GM12878 (cell line): ENCODE measurements at regions not wholly inside any gene's neighbourhood (a gene's known extent, or its start where the extent isn't known, plus 50 kb on each side); places are given as distances from the start of the nearest gene placed in this dataset.

Experiments used
- CTCF ChIP-seq, 3 experiments: IDR thresholded peaks in 2 of 3; conservative IDR thresholded peaks in 1 of 3; 2 replicates each; pipeline ENCODE4 v1.5.1; 2011; ENCODE audit warnings: low read depth in 3 of 3, low read length in 3 of 3, mild to moderate bottlenecking in 3 of 3, control low read depth in 2 of 3, moderate library complexity in 2 of 3, inconsistent platforms in 1 of 3, mixed read lengths in 1 of 3; ENCODE audit not compliant: control insufficient read depth in 2 of 3, insufficient read depth in 1 of 3; ENCODE audit errors: extremely low read depth in 1 of 3
- MLLT1 ChIP-seq: fragments of 450-650 bp; IDR thresholded peaks from 2 replicates; pipeline ENCODE4 v1.6.1; 2016; ENCODE audit warnings: mild to moderate bottlenecking
- PKNOX1 ChIP-seq: fragments of 450-650 bp; IDR thresholded peaks from 2 replicates; pipeline ENCODE4 v1.6.1; 2016; ENCODE audit warnings: mild to moderate bottlenecking
- POLR2A ChIP-seq: IDR thresholded peaks from 2 replicates; pipeline ENCODE4 v1.6.1; 2011; ENCODE audit warnings: low read depth, mild to moderate bottlenecking, low read length

GRCh38 chr2:180647621-180648020 lies 332.8 kb upstream of the UBE2E3 start:
- no peak for TF ChIP-seq POLR2A
- TF ChIP-seq PKNOX1, result no peak
- no peak for TF ChIP-seq MLLT1
- TF ChIP-seq CTCF (IDR thresholded peaks at IDR 0.05 in 2 of 3, conservative IDR thresholded peaks at IDR 0.05 in 1 of 3; ENCODE audit: control insufficient read depth in 2 of 3, extremely low read depth in 1 of 3, insufficient read depth in 1 of 3, low read depth in 3 of 3, low read length in 3 of 3), result no peak
